Fibroblast of mammary gland (primary cell): ENCODE measurements at regions not wholly inside any gene's neighbourhood (a gene's known extent, or its start where the extent isn't known, plus 50 kb on each side); places are given as distances from the start of the nearest gene placed in this dataset.

Experiments used
- DNase-seq: peaks from one replicate; pipeline ENCODE4 v3.0.0-alpha.2; 2010; ENCODE audit warnings: low read depth
- H3K4me3 ChIP-seq: 2 replicates; pipeline ENCODE4 v1.5.1; 2011; ENCODE audit warnings: low read depth, mild to moderate bottlenecking, low read length, moderate library complexity; ENCODE audit not compliant: control insufficient read depth
- CTCF ChIP-seq: conservative IDR thresholded peaks from 2 replicates; pipeline ENCODE4 v1.5.1; 2011; ENCODE audit warnings: low read depth, low read length, inconsistent platforms; ENCODE audit not compliant: control insufficient read depth, insufficient read depth

- TF ChIP-seq CTCF: no peak
- no peak overlapping the region for H3K4me3 ChIP-seq
These were observed 417.9 kb downstream of the CTTN start for GRCh38 chr11:70816156-70816678.

GRCh38 chr11:70818351-70818750, 420.0 kb downstream of the CTTN start:
- DNase-seq: no peak
- TF ChIP-seq CTCF: no peak
- no peak overlapping the region for H3K4me3 ChIP-seq

More at GRCh38 chr11:70816156-70816678, 417.9 kb downstream of the CTTN start:
- no peak for DNase-seq

GRCh38 chr11:70819022-70819421, 420.7 kb downstream of the CTTN start:
- H3K4me3 ChIP-seq: no peak overlapping the region
- no peak for TF ChIP-seq CTCF
- DNase-seq: no peak

GRCh38 chr11:70820311-70820710, 422.0 kb downstream of the CTTN start:
- DNase-seq: no peak
- H3K4me3 ChIP-seq: no peak overlapping the region
- TF ChIP-seq CTCF: no peak

- no peak for DNase-seq
- TF ChIP-seq CTCF: no peak
- no peak overlapping the region for H3K4me3 ChIP-seq
These were observed 422.4 kb downstream of the CTTN start for GRCh38 chr11:70820712-70821111.

- DNase-seq: no peak
- no peak overlapping the region for H3K4me3 ChIP-seq
- TF ChIP-seq CTCF: no peak
These were observed 425.4 kb downstream of the CTTN start for GRCh38 chr11:70823771-70824170.
